ENCODE measurements at regions not wholly inside any gene's neighbourhood (a gene's known extent, or its start where the extent isn't known, plus 50 kb on each side); places are given as distances from the start of the nearest gene placed in this dataset.

DNA sequence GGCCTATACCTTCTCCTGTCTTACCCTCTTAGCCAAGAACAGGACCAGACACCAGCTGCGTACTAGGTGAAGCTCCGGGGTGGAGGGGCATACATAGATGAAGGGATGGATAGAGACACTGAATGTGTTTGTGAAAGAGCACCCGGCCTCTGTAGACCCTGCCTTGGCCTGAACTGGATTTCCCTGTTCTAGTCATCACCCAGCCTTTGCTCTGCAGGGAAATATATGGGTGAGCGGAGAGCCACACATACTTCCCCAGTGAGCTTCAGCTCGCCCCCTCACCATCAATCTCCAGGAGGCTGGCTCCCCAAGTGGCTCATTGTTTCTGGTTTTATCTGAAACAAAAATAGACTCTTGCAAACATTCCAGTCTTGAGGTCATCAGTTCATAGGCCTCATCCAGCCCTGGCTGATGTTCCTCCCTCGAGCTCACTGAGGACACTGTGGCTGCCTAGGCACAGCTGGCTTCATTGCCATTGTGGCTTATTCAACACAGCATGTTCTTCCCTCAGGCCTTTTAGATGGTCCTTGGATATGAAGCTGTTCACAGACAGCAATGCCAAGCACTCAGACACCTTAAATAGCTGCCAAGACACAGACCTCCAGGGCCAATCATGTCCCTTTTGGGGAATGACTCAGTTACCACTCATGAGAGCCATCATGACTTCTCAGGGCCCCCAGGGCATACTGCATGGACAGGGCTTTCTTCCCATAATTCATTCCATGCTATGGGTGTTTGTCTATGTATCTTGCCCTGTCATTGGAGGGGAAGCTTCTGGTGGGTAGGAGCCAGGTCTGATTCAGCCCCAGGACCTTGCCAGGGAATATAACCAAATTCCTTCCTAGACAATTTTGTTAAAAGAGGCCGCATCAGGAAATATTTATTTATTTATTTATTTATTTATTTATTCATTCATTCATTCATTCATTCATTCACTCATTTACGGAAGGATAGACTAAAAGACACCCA lies 82.4 kb downstream of the TTC32 start:
- TF ChIP-seq, protein P1, sequence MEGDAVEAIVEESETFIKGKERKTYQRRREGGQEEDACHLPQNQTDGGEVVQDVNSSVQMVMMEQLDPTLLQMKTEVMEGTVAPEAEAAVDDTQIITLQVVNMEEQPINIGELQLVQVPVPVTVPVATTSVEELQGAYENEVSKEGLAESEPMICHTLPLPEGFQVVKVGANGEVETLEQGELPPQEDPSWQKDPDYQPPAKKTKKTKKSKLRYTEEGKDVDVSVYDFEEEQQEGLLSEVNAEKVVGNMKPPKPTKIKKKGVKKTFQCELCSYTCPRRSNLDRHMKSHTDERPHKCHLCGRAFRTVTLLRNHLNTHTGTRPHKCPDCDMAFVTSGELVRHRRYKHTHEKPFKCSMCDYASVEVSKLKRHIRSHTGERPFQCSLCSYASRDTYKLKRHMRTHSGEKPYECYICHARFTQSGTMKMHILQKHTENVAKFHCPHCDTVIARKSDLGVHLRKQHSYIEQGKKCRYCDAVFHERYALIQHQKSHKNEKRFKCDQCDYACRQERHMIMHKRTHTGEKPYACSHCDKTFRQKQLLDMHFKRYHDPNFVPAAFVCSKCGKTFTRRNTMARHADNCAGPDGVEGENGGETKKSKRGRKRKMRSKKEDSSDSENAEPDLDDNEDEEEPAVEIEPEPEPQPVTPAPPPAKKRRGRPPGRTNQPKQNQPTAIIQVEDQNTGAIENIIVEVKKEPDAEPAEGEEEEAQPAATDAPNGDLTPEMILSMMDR (IDR thresholded peaks at IDR 0.05; ENCODE audit: low read depth, low read length): no peak
- TF ChIP-seq POLR2A (IDR thresholded peaks at IDR 0.05; ENCODE audit: extremely low read depth, insufficient read length) (no peak), MAX (IDR thresholded peaks at IDR 0.05; ENCODE audit: low read depth, low read length) (no peak), MYC (IDR thresholded peaks at IDR 0.05; ENCODE audit: low read depth, low read length) (no peak)
